ENCODE measurements at regions not wholly inside any gene's neighbourhood (a gene's known extent, or its start where the extent isn't known, plus 50 kb on each side); places are given as distances from the start of the nearest gene placed in this dataset.
"Not testable (repeated sequence)": the region's sequence is repeated elsewhere in the genome, so short reads cannot be mapped to it uniquely, and the experiment has no call there.

GRCh38 chr7:65722361-65722792, 150.5 kb upstream of the VKORC1L1 start:
- peak; percentile 47 to 48 for DNase-seq (ENCODE audit: low read depth in 1 of 2, low spot score in 1 of 2)

DNA sequence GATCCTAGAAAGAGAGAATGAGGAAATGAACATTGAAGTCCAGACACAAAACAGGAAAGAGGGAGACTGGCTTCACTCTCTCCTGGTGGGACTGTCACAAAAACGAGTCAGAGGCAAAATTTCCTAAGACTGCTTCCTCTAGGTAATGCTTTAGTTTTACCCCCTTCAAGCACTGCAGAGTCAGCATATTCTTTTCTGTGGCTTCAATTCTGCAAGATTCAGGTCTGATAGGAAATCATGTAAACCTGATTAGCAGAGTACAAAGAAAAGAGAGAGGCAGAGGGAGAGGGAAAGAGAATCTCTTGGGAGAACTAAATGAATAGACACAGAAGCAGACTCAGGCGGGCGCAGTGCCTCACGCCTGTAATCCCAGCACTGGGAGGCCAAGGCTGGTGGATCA, 145.7 kb upstream of the VKORC1L1 start:
- DNase-seq (ENCODE audit: low read depth in 1 of 2, low spot score in 1 of 2) = not testable (repeated sequence)

- no peak for DNase-seq (ENCODE audit: low read depth in 1 of 2, low spot score in 1 of 2)
These were observed 141.7 kb upstream of the VKORC1L1 start for GRCh38 chr7:65731129-65731528.

GRCh38 chr7:65731562-65732035, 141.3 kb upstream of the VKORC1L1 start:
- no peak for DNase-seq (ENCODE audit: low read depth in 1 of 2, low spot score in 1 of 2)

GRCh38 chr7:65744406-65744805, 128.5 kb upstream of the VKORC1L1 start:
- no peak for DNase-seq (ENCODE audit: low read depth in 1 of 2, low spot score in 1 of 2)

- DNase-seq (ENCODE audit: low read depth in 1 of 2, low spot score in 1 of 2) = no peak
These were observed 126.5 kb upstream of the VKORC1L1 start for GRCh38 chr7:65746398-65746669.

GRCh38 chr7:65749039-65749438, 123.8 kb upstream of the VKORC1L1 start:
- no peak for DNase-seq (ENCODE audit: low read depth in 1 of 2, low spot score in 1 of 2)

- no peak for DNase-seq (ENCODE audit: low read depth in 1 of 2, low spot score in 1 of 2)
These were observed 123.4 kb upstream of the VKORC1L1 start for GRCh38 chr7:65749518-65749917.

DNA sequence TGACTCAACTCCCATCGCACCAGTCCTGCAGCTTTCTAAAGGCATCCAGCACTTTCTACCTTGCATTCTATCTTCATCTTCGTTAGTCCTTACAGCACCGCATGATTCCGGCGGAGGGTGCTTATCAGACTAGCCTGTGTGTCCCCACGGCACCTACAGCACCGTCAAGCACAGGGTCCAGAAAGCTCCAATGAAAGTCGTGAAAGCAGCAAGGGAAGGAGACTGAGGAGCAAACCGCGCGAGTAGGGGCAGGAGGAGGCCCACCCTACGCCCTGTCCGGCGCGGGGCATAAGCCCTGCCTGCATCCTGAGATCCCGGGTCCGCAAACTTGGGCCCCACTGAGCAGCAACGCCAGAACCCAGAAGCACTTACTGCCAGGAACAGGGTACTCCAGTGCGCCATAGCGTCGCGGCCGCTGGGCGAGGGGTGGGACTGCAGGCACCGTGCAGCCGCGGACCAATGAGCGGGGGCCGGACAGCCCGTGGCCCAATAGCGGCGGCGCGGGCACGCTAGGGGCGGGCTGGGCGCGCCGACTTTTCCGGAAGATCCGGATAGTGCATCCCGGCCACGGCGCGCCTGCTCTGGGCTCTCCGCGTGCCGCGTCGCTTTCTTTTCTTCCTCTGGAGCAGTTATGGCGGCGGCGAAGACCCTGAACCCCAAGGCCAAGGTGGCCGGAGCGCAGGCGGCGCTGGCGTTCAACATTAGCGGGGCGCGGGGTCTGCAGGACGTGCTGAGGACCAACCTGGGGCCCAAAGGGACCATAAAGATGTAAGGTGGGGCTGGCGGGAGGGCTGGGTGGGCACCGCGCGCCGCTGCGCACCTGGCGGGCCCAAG, 122.1 kb upstream of the VKORC1L1 start:
- DNase-seq (ENCODE audit: low read depth in 1 of 2, low spot score in 1 of 2) = peak; percentile 73 to 81

GRCh38 chr7:65754070-65754469, 118.8 kb upstream of the VKORC1L1 start:
- not testable (repeated sequence) for DNase-seq (ENCODE audit: low read depth in 1 of 2, low spot score in 1 of 2)

GRCh38 chr7:65758991-65759390, 113.9 kb upstream of the VKORC1L1 start:
- DNase-seq (ENCODE audit: low read depth in 1 of 2, low spot score in 1 of 2) = not testable (repeated sequence)

GRCh38 chr7:65762712-65763111, 110.2 kb upstream of the VKORC1L1 start:
- DNase-seq (ENCODE audit: low read depth in 1 of 2, low spot score in 1 of 2) = not testable (repeated sequence)

GRCh38 chr7:65763114-65763513, 109.8 kb upstream of the VKORC1L1 start:
- not testable (repeated sequence) for DNase-seq (ENCODE audit: low read depth in 1 of 2, low spot score in 1 of 2)

DNA sequence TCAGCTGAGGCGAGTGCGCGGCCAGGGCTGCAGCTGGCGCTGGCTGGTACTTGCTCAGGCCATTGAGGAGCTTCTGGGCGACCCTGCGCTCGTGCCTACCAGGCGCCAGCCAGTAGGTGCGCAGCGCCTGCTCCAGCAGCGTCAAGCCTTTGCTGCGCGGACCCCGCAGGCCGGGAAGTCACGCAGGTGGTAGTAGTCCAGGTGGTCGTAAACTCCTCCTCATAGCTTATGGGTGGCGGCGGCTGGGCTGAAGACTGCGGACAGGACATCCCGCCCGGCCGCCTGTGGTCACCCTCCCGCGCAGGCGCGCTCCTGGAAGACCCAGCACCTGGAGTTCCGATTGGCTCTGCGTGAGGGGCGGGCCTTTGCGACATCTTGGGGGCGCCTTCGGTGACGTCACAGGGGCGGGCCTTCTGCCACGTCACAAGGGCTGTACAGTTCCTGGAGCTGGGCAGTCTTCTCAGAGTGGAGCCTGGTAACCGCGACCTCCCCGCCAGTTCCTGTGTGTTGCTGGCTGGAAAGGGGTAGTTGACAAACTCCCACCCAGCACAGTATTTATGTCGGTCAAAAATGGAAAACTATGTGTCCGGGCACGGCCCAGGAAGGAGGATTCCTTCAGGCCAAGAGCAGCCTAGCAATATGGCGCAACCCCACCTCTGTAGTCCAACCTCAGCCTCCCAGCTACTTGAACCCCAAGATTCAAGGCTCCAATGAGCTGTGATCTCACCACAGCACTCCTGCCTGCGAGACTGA, 102.2 kb upstream of the VKORC1L1 start:
- DNase-seq (ENCODE audit: low read depth in 1 of 2, low spot score in 1 of 2) = peak; percentile 85 to 88

GRCh38 chr7:65771226-65771569, 101.7 kb upstream of the VKORC1L1 start:
- not testable (repeated sequence) for DNase-seq (ENCODE audit: low read depth in 1 of 2, low spot score in 1 of 2)

DNA sequence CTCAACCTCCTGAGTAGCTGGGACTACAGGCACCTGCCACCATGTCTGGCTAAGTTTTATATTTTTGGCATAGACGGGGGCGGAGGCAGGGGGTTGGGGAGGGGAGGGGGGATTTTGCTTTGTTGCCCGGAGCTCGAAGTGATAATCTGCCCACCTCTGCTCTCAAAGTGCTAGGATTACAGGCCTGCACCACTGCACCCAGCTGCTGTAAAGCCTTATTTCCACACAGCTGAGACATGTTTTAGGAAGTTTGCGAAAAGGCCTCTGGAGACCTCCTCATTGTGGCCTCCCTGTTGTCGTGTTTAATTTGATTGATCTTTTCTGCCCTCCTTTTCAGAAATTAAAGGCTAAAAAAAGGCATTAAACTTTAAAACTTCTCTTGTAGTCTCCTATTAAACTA, 96.2 kb upstream of the VKORC1L1 start:
- not testable (repeated sequence) for DNase-seq (ENCODE audit: low read depth in 1 of 2, low spot score in 1 of 2)

GRCh38 chr7:65789943-65790342, 82.9 kb upstream of the VKORC1L1 start:
- DNase-seq (ENCODE audit: low read depth in 1 of 2, low spot score in 1 of 2) = not testable (repeated sequence)

- not testable (repeated sequence) for DNase-seq (ENCODE audit: low read depth in 1 of 2, low spot score in 1 of 2)
These were observed 81.1 kb upstream of the VKORC1L1 start for GRCh38 chr7:65791788-65792187.

DNA sequence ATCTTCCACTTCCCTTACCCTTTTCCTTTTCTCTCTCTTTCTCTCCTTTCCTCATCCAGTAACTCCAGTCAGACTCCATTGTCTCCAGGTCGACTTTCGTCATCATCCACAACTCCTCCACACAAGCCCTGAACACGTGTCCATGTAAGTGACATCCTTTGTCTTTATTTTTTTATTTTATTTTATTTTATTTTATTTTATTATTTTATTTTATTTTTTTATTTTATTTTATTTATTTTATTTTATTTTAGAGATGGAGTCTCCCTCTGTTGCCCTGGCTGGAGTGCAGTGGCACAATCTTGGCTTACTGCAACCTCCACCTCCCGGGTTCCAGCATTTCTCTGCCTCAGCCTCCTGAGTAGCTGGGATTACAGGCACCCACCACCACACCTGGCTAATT, 80.1 kb upstream of the VKORC1L1 start:
- not testable (repeated sequence) for DNase-seq (ENCODE audit: low read depth in 1 of 2, low spot score in 1 of 2)

DNA sequence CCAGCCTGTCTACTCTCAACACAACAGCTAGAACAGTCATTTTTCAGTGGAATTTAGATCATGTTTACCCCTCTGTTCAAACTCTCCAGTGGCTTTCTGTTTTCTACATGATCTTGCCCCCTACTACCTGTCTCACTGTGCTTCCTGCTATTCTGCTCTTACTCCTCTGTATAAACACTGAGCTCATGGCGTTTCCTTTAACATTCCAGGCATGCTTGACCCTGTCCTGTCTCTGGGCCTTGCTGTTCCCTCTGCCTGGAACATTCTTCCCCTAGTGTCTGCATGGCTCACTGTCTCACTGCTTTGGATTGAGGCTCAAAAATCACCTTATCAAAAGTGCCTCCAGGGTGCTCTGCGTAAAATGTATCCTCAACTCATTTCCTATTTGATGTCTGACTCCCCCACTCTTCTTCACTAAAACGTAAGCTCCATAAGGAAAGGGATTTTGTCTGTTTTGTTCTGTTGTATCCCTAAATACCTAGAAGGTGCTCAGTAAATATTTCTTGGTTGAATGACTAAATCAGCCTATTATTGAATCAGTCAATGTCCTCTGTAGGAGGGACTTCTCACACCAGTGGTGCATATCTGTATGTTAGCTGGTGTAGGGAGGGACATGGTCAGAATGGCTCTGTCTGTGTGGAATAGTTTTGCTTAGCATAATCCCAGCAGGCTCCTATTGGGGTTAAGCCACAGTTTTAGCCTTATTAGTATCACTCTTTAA, 78.0 kb upstream of the VKORC1L1 start:
- DNase-seq (ENCODE audit: low read depth in 1 of 2, low spot score in 1 of 2) = not testable (repeated sequence)

DNA sequence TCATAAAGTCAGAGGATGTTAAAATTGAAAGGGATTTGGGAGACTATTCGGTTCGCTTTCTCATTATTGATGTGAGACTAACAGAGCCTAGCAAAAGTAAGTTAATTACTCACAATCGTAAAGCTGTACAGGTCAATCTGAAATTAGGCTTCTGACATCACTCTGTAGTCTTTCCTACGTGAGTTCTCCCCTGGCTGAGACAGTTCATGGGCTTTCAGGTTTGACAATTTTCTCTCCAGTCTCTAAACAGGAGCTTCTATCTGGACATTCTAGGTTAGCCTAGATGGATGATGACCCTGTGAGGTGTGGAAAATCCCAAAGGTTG, 77.5 kb upstream of the VKORC1L1 start:
- DNase-seq (ENCODE audit: low read depth in 1 of 2, low spot score in 1 of 2) = not testable (repeated sequence)

- DNase-seq (ENCODE audit: low read depth in 1 of 2, low spot score in 1 of 2) = no peak
These were observed 76.7 kb upstream of the VKORC1L1 start for GRCh38 chr7:65796205-65796604.

Data from activated T-helper 1 cell treated with anti-CD3 and anti-CD28 coated beads, Interleukin-2, amount 50 U/mL, for 16 hours (primary cell).